HG02884 (cell line): ENCODE measurements at regions not wholly inside any gene's neighbourhood (a gene's known extent, or its start where the extent isn't known, plus 50 kb on each side); places are given as distances from the start of the nearest gene placed in this dataset.
"Not testable (repeated sequence)": the region's sequence is repeated elsewhere in the genome, so short reads cannot be mapped to it uniquely, and the experiment has no call there.

ENCODE experiments used
- ATAC-seq: cut with Tn5 transposase; IDR thresholded peaks from one replicate; pipeline ENCODE4 v1.9.1; 2021; ENCODE audit warnings: mild to moderate bottlenecking, moderate library complexity; ENCODE audit not compliant: unreplicated experiment

GRCh38 chr12:65725376-65725775 is 98.9 kb upstream of the HMGA2 start:
- ATAC-seq = no peak

DNA sequence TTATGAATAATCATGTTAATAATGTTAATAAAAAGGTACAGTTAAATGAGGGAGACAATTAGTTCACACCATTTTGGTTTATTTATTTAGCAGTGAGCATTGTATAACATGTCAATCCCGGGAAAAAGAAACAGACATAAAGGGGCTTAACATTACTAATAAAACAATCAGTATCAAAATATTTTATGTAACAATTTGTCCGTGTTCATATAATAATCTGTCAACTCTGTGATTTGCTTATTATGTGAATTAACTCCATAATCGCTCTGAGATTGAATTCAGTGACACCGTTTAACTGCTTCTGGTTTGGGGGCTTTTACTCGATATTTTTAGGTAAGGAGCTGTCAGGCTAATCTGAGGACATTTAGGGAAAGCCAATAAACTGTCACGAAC is 95.8 kb upstream of the HMGA2 start:
- ATAC-seq = no peak

DNA sequence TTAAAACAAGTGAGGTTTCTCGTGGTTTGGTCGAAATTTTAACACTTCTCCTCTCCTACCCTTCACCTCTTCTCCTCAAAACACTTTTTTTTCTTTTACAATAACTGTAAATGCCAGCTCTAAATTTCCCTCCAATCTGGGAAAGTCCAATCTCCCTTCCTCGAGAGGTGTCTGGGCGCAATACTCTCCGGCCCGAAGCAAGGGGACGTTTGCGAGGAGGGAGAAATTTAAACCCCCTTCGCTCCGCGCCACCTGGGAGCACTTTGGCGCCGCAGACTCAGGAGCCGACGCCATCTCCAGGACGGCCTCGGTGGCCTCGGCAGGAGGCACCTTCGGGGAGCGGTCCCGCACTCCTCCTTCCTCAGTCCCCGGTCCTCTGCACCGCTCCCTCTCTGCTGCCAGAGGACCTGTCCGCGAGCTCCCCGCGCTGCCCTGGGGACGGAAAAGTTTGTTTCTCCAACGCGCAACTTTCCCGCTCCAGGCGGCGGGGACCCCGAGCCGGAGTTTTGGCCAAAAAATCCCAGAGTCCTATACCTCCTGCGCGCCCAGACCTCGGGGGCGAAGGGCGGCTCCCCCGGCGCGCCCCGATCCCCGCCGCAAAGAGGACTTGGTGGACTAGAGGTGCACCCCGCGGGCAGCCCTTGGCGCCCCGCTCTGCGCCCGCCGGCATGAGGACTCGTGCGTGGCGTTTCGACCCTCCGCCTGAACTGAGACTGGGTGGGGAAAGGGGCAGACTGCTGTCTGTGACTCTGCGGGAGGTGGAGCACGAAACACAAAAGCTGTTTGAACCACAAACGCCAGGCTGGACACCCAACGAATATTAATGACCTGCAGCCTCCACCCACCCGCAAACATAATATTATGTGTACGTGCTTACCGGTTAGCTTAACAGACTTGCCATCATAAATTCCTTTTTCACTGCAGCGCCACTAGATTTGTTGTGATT is 95.2 kb upstream of the HMGA2 start:
- no peak for ATAC-seq

GRCh38 chr12:65731771-65732170 is 92.5 kb upstream of the HMGA2 start:
- no peak for ATAC-seq

GRCh38 chr12:65733643-65734042 is 90.6 kb upstream of the HMGA2 start:
- ATAC-seq = not testable (repeated sequence)

DNA sequence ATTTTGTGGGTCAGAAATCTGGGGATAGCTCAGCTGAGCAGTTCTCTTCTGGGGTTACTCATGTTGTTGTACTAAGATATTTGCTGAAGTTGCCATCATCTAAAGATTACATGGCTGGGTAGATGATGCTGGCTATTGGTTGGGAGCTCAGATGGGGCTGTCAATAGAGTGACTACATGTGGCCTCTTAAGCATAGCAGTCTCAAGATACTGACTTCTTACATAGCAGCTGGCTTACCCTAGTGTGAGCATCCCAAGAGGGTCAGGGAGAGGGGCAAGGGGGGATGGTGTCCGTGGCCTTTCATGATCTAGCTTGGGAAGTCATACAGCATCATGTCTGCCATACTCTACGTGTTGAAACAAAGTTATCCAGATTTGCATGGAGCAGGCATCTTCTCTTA is 90.1 kb upstream of the HMGA2 start:
- ATAC-seq = no peak

GRCh38 chr12:65739606-65740005 is 84.7 kb upstream of the HMGA2 start:
- no peak for ATAC-seq

DNA sequence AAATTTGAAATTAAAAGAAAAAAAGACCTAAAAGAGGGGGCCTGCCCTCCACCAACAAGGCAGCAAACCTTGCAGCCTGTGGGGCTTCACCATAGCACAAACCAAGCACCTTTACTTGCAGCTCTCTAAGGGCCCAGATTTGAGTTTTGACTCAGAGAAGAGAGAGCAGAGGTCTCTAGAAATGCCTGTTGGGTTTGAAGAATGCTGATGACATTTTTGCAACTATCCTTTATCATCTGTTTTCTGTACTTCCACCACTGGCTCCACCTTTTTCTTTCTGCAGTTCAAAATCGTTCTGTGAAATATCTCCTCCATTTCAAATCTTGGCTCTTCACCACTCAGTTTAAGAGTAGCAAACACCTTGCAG is 83.8 kb upstream of the HMGA2 start:
- ATAC-seq = no peak

DNA sequence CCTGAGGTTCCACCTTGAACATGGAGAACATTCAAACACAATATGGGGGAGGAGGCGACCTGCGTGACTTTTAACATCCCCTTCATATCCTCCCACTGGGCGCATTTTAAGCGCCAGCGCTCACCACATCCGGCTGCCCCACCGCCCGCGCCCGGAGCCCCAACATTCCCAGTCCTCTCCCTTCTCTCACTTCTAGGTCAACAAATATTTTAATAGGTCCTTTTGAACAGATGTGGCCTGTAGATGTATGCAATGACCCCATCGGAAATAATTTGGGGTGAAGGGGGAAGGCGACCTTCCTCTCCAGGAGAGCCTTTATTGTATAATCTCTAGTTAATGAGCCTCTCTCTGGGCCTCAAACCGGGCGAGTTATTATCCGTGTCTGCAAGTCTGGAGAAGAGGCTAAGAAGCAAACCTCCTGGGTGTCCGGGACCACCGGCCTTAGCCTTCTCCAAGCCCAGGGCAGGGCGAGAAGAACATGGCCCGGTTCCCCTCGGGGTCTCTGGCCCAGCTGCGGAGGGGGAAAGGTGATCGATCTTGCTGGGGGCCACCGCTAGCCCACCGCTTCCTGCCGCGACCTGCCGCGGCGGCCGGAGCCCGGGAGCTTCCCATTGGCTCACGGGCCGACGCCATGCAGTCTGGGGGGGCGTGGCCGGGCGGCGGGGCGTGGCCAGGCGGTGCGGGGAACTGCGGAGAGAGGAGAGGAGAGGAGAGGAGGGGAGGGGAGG is 83.2 kb upstream of the HMGA2 start:
- ATAC-seq = peak; percentile 59

DNA sequence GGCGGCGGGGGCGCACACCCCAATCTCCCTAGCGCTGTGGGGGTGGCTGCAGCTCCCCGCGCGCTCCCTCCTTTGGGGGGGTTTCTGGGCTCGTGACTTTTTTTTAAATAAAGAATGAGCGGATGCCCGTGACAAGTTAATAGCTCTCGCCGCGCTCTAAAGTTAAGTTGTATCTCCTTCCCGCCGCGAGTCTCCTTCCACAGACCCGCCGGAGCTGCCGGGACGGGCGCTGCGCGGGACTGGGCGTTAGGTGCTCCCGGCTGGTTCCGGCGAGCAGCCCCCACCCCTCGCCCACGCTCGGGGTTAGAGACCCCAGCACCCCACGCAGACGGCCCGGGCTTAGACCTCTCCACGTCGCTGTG is 82.6 kb upstream of the HMGA2 start:
- peak; percentile 20 for ATAC-seq

GRCh38 chr12:65742018-65743010 is 82.0 kb upstream of the HMGA2 start:
- peak; percentile 64 for ATAC-seq

GRCh38 chr12:65744236-65744840 is 79.9 kb upstream of the HMGA2 start:
- not testable (repeated sequence) for ATAC-seq

DNA sequence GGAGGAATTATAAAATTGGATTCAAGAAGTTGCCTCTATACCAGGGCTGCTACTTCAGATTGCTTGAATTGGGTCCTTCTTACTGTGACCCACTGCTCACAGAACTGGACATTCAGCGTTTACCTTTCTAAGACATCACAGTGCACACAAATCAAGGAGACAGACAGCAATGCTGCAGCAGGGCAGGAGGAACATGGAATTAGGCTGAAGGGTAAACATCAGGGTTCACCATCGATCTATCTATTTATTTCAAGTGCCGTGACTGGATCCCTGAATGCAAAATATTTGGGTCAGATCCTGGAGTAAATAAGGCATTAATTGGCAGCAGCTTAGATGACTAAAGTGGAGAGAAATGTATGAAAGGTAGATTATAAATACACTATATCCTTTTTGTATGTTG is 76.9 kb upstream of the HMGA2 start:
- no peak for ATAC-seq

- no peak for ATAC-seq
Observed at GRCh38 chr12:65748332-65748731, 76.0 kb upstream of the HMGA2 start.

DNA sequence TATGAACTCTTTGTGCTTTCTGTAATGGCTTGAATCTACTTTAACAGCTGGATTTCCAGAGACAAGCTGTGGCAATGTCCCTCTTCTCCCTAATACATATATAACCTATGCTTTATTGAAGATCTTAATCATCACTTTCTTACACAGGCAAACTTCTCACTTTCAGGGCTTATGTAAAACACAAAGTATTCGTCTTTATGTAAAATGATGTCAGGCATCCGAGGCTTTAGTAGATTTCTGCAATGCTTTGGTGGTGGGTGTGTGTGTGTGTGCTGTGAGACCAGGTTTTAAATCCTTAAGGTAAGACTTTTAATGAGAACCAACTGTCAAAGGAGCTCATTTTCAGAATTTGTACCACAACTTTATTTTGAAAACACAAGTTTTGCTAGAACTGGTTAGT is 70.0 kb upstream of the HMGA2 start:
- no peak for ATAC-seq

- ATAC-seq = no peak
Observed at GRCh38 chr12:65754744-65755595, 69.3 kb upstream of the HMGA2 start.

DNA sequence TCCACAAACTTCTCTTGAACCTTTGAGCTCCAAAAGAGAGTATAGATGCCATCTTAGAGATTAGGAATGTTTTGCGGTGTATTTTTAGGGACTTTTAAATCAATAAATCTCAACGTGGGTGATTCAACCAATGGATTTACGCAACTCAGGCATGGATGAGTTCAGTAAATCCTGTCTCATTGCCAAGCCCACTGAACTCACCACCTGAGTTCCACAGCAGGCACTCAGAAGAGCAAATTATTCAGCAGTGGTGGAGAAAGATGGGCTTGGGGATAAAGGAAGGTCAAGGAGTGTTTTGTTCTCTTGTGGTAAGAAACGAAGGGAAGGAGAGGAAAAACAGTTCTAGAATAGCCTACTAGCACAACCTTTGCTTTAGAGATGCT is 68.7 kb upstream of the HMGA2 start:
- no peak for ATAC-seq

- ATAC-seq = no peak
Observed at GRCh38 chr12:65756267-65756666, 68.0 kb upstream of the HMGA2 start.

- peak; percentile 95 for ATAC-seq
Observed at GRCh38 chr12:65756956-65757511, 67.2 kb upstream of the HMGA2 start.
